T-cell (primary cell): ENCODE measurements at regions not wholly inside any gene's neighbourhood (a gene's known extent, or its start where the extent isn't known, plus 50 kb on each side); places are given as distances from the start of the nearest gene placed in this dataset.

Experiments
- ATAC-seq, 4 experiments: fragments of 200-7000 bp in 3 of 4; fragments of 150-1000 bp in 1 of 4; cut with Tn5 transposase; replicated peaks in 1 of 4; 1 replicate in 3 of 4; 2 replicates in 1 of 4; pipeline ENCODE4 v1.10.0; 2021; ENCODE audit warnings: moderate library complexity in 3 of 4, mild to moderate bottlenecking in 2 of 4, moderate number of reproducible peaks in 1 of 4
- CTCF ChIA-PET, 2 donors: fragments of 300-600 bp; sonication (Branson Sonifier 250); formaldehyde crosslinking; loops; one replicate each; lab custom pipeline; 2022; ENCODE audit warnings: antibody characterized with exemption in 2 of 2; lab: Charles Lee
- POLR2A ChIA-PET, 2 donors: fragments of 300-600 bp; sonication (Branson Sonifier 250); formaldehyde crosslinking; loops; one replicate each; lab custom pipeline; 2022; ENCODE audit warnings: antibody characterized with exemption in 2 of 2; lab: Charles Lee
- DNase-seq, 35 experiments: peaks; one replicate each; pipeline versions ENCODE4 v3.0.0 to v3.0.0-alpha.2; 2013 to 2023
- H3K27ac ChIP-seq: one replicate; pipeline ENCODE4 v1.5.1; 2013; ENCODE audit warnings: low read length
- H3K27me3 ChIP-seq, 2 experiments: replicated peaks in 1 of 2; 1 replicate in 1 of 2; 2 replicates in 1 of 2; pipeline versions ENCODE4 v1.6.1 to v1.7.0; 2013; ENCODE audit warnings: low read length in 1 of 2, mixed read lengths in 1 of 2; ENCODE audit not compliant: control insufficient read depth in 2 of 2, insufficient read depth in 2 of 2; ENCODE audit errors: extremely low read depth in 1 of 2
- H3K36me3 ChIP-seq, 2 donors: 1 replicate in 1 of 2; 2 replicates in 1 of 2; pipeline versions ENCODE4 v1.6.1 to v1.7.0; 2013; ENCODE audit warnings: low read length in 1 of 2; ENCODE audit not compliant: control insufficient read depth in 2 of 2, insufficient read depth in 1 of 2; ENCODE audit errors: extremely low read depth in 1 of 2
- H3K4me1 ChIP-seq, 2 experiments: 1 replicate in 1 of 2; 2 replicates in 1 of 2; pipeline versions ENCODE4 v1.6.1 to v1.7.0; 2013; ENCODE audit warnings: low read length in 2 of 2, mixed read lengths in 1 of 2; ENCODE audit not compliant: insufficient read depth in 2 of 2, control insufficient read depth in 1 of 2; ENCODE audit errors: extremely low read depth in 1 of 2
- H3K4me3 ChIP-seq, 2 donors: 1 replicate in 1 of 2; 2 replicates in 1 of 2; pipeline versions ENCODE4 v1.5.1 to v1.7.0; 2013; ENCODE audit warnings: mild to moderate bottlenecking in 2 of 2, low read length in 1 of 2, moderate library complexity in 1 of 2; ENCODE audit not compliant: control insufficient read depth in 1 of 2; ENCODE audit errors: extremely low read depth in 1 of 2
- H3K9me3 ChIP-seq: 2 replicates; pipeline ENCODE4 v1.7.0; 2013
- H3K27ac Mint-ChIP-seq, 2 donors: one replicate each; pipeline ENCODE4 v1.8.0; 2020 to 2021; ENCODE audit warnings: mild to moderate bottlenecking in 2 of 2, mixed read lengths in 2 of 2
- H3K27me3 Mint-ChIP-seq, 2 donors: one replicate each; pipeline ENCODE4 v1.8.0; 2021 to 2022; ENCODE audit warnings: mixed read lengths in 2 of 2
- H3K36me3 Mint-ChIP-seq: one replicate; pipeline ENCODE4 v1.8.0; 2021; ENCODE audit warnings: mixed read lengths
- H3K4me1 Mint-ChIP-seq, 3 donors: one replicate each; pipeline ENCODE4 v1.8.0; 2020 to 2022; ENCODE audit warnings: mixed read lengths in 3 of 3, mild to moderate bottlenecking in 1 of 3
- H3K4me3 Mint-ChIP-seq, 3 donors: one replicate each; pipeline ENCODE4 v1.8.0; 2020 to 2022; ENCODE audit warnings: mild to moderate bottlenecking in 3 of 3, mixed read lengths in 3 of 3, moderate library complexity in 3 of 3
- H3K9me3 Mint-ChIP-seq, 3 donors: one replicate each; pipeline ENCODE4 v1.8.0; 2020 to 2022; ENCODE audit warnings: mixed read lengths in 3 of 3
- WGBS: methylation state at CpG from one replicate; pipeline ENCODE4 v1.1.5; 2013; ENCODE audit warnings: missing lambda C conversion rate; ENCODE audit not compliant: insufficient coverage; 5-methylcytosine and 5-hydroxymethylcytosine counted together

DNA sequence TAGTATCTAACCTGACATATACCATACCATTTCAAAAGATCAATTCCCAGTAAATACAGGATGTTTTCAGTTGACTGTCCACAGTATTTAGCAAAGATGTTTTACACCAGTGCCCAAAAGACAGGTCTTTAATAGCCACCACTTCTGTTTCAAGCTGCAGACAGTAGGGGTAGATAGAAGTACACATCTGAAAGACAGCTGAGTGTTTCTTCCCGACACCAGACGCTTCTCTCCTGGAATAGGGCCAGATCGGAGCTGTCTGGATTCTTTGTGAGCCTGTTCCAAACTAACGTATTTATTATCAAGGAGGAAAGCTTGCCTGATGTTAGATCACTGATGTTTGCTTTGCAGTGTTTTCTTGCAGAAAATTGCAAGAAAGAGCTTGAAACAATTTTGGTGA is 136.1 kb upstream of the RBMS3 start:
- ChIA-PET CTCF (no interaction called here), POLR2A (no interaction called here)
- H3K27me3 Mint-ChIP-seq: no peaks in the 10 kb centered on the region
- H3K4me1 Mint-ChIP-seq: peaks cover 0 to 8% (median 1%) of the 10 kb centered on the region in 3 donors
- H3K36me3 ChIP-seq: no peaks in the 10 kb centered on the region
- WGBS: 55% methylated on average over 3 of the region's 4 CpGs
- H3K36me3 Mint-ChIP-seq: no peaks in the 10 kb centered on the region
- H3K9me3 Mint-ChIP-seq: no peaks in the 10 kb centered on the region
- ATAC-seq (no peak), DNase-seq (no peak)
- H3K27me3 ChIP-seq: no peaks in the 10 kb centered on the region
- no peak overlapping the region for H3K27ac Mint-ChIP-seq
- no peak overlapping the region for H3K27ac ChIP-seq
- H3K4me3 Mint-ChIP-seq: no peak overlapping the region
- H3K9me3 ChIP-seq: no peaks in the 10 kb centered on the region
- H3K4me3 ChIP-seq: no peak overlapping the region
- peaks cover 0 to 17% of the 10 kb centered on the region in 2 experiments for H3K4me1 ChIP-seq

DNA sequence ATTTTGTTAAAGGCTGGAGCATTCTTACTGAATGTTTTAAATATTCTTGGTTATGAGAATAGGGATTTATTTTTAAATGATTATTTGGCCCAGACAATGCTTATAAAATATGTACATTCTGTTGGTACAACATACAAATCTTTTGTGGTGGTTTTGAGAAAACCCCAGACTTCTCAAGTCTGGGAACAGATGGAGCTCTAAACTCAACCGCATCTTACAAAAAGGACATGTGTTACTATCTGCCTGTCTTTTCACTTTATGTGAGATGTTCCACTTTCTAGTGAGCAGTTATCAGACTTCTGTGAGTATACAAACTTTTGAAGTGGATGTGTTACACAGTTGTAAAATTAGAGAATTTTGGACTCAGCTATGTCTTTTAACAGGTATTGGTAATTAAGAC is 135.5 kb upstream of the RBMS3 start:
- H3K9me3 ChIP-seq: no peaks in the 10 kb centered on the region
- no peaks in the 10 kb centered on the region for H3K36me3 ChIP-seq
- no CpG with 5 or more reads among the region's 1 CpG for WGBS
- POLR2A ChIA-PET: no interaction called here
- H3K4me1 ChIP-seq: peaks cover 0 to 14% of the 10 kb centered on the region in 2 experiments
- CTCF ChIA-PET: no interaction called here
- no peaks in the 10 kb centered on the region for H3K27me3 Mint-ChIP-seq
- H3K27ac Mint-ChIP-seq: no peak overlapping the region
- no peak overlapping the region for H3K4me3 Mint-ChIP-seq
- no peaks in the 10 kb centered on the region for H3K9me3 Mint-ChIP-seq
- DNase-seq (no peak), ATAC-seq (no peak)
- no peak overlapping the region for H3K4me3 ChIP-seq
- no peak overlapping the region for H3K27ac ChIP-seq
- peaks cover 0 to 8% (median 1%) of the 10 kb centered on the region in 3 donors for H3K4me1 Mint-ChIP-seq
- H3K36me3 Mint-ChIP-seq: no peaks in the 10 kb centered on the region
- no peaks in the 10 kb centered on the region for H3K27me3 ChIP-seq

DNA sequence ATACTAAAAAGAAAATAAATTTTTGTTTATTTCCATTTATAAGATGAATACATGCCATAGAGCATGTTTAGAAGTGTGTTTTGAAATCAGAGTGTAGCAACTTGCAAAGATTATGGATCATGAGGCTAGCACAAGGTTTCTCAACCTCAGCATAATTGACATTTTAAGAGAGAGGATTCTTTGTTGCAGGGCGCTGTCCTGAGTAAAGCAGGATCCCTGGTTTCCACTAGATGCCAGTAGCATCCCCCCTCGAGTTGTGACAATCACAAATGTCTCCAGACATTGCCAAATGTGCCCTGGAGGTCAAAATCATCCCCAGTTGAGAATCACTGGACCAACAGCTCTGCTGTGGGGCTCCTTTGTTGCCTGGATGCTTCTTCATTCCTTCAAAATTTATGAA is 128.5 kb upstream of the RBMS3 start:
- H3K27ac ChIP-seq: no peak overlapping the region
- no peak overlapping the region for H3K27ac Mint-ChIP-seq
- no peaks in the 10 kb centered on the region for H3K36me3 ChIP-seq
- DNase-seq: no peak
- H3K4me1 ChIP-seq: peaks cover 0 to 12% of the 10 kb centered on the region in 2 experiments
- ChIA-PET POLR2A (no interaction called here), CTCF (no interaction called here)
- H3K9me3 ChIP-seq: no peaks in the 10 kb centered on the region
- H3K27me3 ChIP-seq: no peaks in the 10 kb centered on the region
- H3K4me1 Mint-ChIP-seq: peaks cover 6 to 11% (median 11%) of the 10 kb centered on the region in 3 donors
- no peaks in the 10 kb centered on the region for H3K9me3 Mint-ChIP-seq
- WGBS: 44% methylated on average over 1 of the region's 2 CpGs
- H3K4me3 Mint-ChIP-seq: no peak overlapping the region
- no peak overlapping the region for H3K4me3 ChIP-seq
- no peaks in the 10 kb centered on the region for H3K27me3 Mint-ChIP-seq
- no peak for ATAC-seq
- no peaks in the 10 kb centered on the region for H3K36me3 Mint-ChIP-seq

DNA sequence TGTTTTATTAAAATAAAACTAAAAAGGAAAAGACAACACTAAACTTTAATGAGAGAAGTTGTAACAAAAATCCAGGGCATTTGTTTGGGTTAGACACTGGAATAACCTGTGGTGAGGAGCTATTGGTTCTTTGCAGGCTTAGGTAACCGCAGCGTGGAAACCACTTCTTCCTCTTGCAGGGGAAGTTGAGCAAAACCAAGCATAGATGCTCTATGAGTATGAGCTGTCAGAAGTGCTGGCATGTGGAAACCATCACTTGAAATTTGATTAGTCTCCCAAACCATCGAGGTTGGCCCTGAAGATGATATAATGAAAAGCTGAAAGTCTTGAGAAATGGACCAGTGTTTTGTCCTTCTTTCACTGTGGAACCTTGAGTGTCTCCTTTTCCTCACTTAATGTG is 127.1 kb upstream of the RBMS3 start:
- H3K9me3 Mint-ChIP-seq: no peaks in the 10 kb centered on the region
- H3K4me1 Mint-ChIP-seq: peaks cover 6 to 11% (median 11%) of the 10 kb centered on the region in 3 donors
- ChIA-PET CTCF (no interaction called here), POLR2A (no interaction called here)
- Histone ChIP-seq H3K27me3 (no peaks in the 10 kb centered on the region), H3K27ac (no peak overlapping the region), H3K4me3 (no peak overlapping the region), H3K36me3 (no peaks in the 10 kb centered on the region), H3K4me1 (peaks cover 0 to 12% of the 10 kb centered on the region in 2 experiments), H3K9me3 (no peaks in the 10 kb centered on the region)
- peak in 3 of 4 experiments; percentile 47 to 70 (median 63) for ATAC-seq
- H3K27ac Mint-ChIP-seq: no peak overlapping the region
- WGBS: 0% methylated on average over 1 of the region's 3 CpGs
- peak in 16 of 35 experiments; percentile 1 to 40 (median 8) for DNase-seq
- no peak overlapping the region for H3K4me3 Mint-ChIP-seq
- no peaks in the 10 kb centered on the region for H3K36me3 Mint-ChIP-seq
- H3K27me3 Mint-ChIP-seq: no peaks in the 10 kb centered on the region

DNA sequence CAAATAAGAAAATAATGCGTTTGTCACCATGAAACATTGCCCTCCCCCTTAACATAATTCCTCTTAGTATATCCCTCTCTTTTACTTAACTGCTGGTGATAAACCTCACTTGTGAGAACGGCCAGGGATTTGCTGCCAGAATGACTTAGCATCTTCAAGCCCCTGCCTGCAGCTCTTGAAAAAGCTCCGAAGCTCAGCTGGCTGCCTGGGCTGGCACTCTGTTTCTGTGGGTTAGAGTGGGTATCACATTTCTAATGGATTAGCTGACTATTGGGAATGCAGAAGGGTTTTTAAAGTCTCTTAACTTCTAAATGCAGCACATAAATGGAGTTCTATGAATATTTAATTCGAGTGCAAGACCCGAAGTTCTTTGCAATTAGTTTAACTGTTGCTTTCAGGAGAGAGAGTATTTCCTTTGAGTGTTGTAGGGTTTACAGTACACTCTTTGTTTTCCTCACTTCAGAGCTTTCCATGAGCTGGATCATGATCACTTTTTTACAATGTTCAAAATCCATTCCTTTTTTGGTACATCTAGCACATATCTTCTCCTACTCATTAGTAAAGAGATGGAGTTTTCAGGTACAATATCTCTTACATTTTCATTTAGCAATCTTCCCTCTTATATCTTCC is 124.7 kb upstream of the RBMS3 start:
- Histone ChIP-seq H3K36me3 (no peaks in the 10 kb centered on the region), H3K27me3 (no peaks in the 10 kb centered on the region), H3K4me3 (no peak overlapping the region), H3K9me3 (no peaks in the 10 kb centered on the region), H3K27ac (no peak overlapping the region), H3K4me1 (peaks cover 0 to 12% of the 10 kb centered on the region in 2 experiments)
- peaks cover 0 to 3% (median 2%) of the 10 kb centered on the region in 3 donors for H3K9me3 Mint-ChIP-seq
- H3K27me3 Mint-ChIP-seq: no peaks in the 10 kb centered on the region
- H3K4me3 Mint-ChIP-seq: no peak overlapping the region
- ATAC-seq (no peak), DNase-seq (no peak)
- H3K27ac Mint-ChIP-seq: no peak overlapping the region
- ChIA-PET CTCF (interaction anchor here in 1 of 2 donors (0.6 kb wide), 1 partner anchor 22 kb away, joined by 3 read pairs; no protein-coding TSS in a partner anchor), POLR2A (no interaction called here)
- 100% methylated on average over 1 of the region's 5 CpGs for WGBS
- peaks cover 6 to 11% (median 11%) of the 10 kb centered on the region in 3 donors for H3K4me1 Mint-ChIP-seq
- no peaks in the 10 kb centered on the region for H3K36me3 Mint-ChIP-seq

DNA sequence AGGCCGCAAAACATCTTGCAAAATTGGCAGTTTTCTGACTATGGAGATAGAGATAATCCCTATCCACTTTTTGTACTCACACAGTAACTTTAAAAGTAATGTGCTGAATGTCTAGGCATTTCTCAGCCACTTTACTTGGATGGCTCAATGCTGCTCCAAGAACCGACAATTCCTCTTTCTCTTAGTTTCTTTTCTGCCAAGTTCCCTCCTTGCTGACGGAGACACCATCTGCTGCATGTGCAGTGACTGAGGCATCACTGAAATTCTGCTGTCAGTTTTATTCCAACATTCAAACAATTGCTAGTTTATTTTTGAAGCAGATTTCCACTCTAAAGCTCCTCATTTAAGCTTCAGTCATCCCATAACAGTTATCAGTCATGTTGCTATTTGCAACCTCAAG is 116.0 kb upstream of the RBMS3 start:
- ATAC-seq (no peak), DNase-seq (no peak)
- WGBS: 100% methylated on average over 2 of the region's 3 CpGs
- no peak overlapping the region for H3K4me3 ChIP-seq
- CTCF ChIA-PET: no interaction called here
- no peaks in the 10 kb centered on the region for H3K27me3 ChIP-seq
- POLR2A ChIA-PET: no interaction called here
- H3K9me3 ChIP-seq: no peaks in the 10 kb centered on the region
- Mint-ChIP-seq H3K4me3 (no peak overlapping the region), H3K27me3 (no peaks in the 10 kb centered on the region), H3K9me3 (peaks cover 0 to 10% (median 8%) of the 10 kb centered on the region in 3 donors), H3K27ac (no peak overlapping the region), H3K36me3 (no peaks in the 10 kb centered on the region), H3K4me1 (peaks cover 0 to 4% (median 0%) of the 10 kb centered on the region in 3 donors)
- no peak overlapping the region for H3K27ac ChIP-seq
- H3K4me1 ChIP-seq: no peaks in the 10 kb centered on the region
- H3K36me3 ChIP-seq: no peaks in the 10 kb centered on the region
